Esophagus squamous epithelium (tissue), 4 donors: ENCODE measurements at regions not wholly inside any gene's neighbourhood (a gene's known extent, or its start where the extent isn't known, plus 50 kb on each side); places are given as distances from the start of the nearest gene placed in this dataset.

Experiments
- POLR2A ChIP-seq, 4 donors: fragments of 450-650 bp; IDR thresholded peaks; one replicate each; pipeline ENCODE4 v1.6.1; 2017; ENCODE audit warnings: antibody characterized with exemption in 4 of 4, mild to moderate bottlenecking in 4 of 4, moderate library complexity in 3 of 4
- TF ChIP-seq, protein P1 (sequence below), 6 experiments: fragments of 450-650 bp in 4 of 6; fragments of 200-600 bp in 2 of 6; sonication (generic) in 2 of 6; IDR thresholded peaks; one replicate each; pipeline ENCODE4 v1.5.1; 2016 to 2019; ENCODE audit warnings: antibody characterized with exemption in 6 of 6, mild to moderate bottlenecking in 4 of 6, moderate library complexity in 4 of 6

DNA sequence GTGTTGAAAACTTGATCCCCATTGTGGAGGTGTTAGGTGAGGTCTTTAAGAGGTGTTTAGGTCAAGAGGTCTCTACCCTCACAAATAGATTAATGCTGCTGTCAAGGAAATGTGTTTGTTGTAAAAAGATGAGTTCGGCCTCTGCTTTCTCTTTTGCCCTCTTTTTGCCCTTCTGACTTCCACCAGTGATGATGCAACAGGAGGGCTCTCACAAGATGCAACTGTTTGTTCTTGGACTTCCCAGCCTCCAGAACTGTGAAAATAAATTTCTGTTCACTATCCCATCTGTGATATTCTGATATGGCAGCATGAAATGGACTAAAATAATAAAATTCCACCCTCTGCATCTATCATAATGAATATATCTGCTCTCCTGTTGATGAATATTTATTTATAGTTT, 650.0 kb upstream of the ZNF608 start:
- TF ChIP-seq POLR2A (IDR thresholded peaks at IDR 0.05), result no peak
- TF ChIP-seq, protein P1, sequence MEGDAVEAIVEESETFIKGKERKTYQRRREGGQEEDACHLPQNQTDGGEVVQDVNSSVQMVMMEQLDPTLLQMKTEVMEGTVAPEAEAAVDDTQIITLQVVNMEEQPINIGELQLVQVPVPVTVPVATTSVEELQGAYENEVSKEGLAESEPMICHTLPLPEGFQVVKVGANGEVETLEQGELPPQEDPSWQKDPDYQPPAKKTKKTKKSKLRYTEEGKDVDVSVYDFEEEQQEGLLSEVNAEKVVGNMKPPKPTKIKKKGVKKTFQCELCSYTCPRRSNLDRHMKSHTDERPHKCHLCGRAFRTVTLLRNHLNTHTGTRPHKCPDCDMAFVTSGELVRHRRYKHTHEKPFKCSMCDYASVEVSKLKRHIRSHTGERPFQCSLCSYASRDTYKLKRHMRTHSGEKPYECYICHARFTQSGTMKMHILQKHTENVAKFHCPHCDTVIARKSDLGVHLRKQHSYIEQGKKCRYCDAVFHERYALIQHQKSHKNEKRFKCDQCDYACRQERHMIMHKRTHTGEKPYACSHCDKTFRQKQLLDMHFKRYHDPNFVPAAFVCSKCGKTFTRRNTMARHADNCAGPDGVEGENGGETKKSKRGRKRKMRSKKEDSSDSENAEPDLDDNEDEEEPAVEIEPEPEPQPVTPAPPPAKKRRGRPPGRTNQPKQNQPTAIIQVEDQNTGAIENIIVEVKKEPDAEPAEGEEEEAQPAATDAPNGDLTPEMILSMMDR (IDR thresholded peaks at IDR 0.05), result no peak
